ENCODE measurements at regions not wholly inside any gene's neighbourhood (a gene's known extent, or its start where the extent isn't known, plus 50 kb on each side); places are given as distances from the start of the nearest gene placed in this dataset.

DNA sequence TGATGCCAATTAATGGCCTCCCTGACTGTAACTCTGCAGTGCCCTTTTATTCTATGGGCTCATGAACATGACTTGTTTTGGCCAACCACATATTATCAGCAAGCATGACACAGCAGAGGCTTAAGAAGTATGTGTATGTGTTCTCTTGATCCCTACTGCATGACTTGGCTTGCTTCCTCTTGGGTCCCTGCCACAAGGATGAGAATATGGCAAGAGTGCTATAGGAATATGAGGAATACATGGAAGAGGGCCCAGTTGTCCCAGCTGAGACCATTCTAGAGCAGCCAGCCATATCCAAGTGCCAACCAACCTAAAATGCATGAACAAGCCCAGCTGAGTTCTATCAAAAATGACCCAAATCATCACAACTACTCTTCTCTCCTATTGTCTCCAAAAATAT, 576.7 kb upstream of the PCDH9 start:
- H3K36me3 ChIP-seq: no peaks in the 10 kb centered on the region
- H3K27me3 ChIP-seq (replicated peaks; ENCODE audit: insufficient read depth): no peaks in the 10 kb centered on the region
- DNase-seq (ENCODE audit: low spot score): no peak
- intact Hi-C loops (cut with DNase I): no loop called here
- H3K4me3 ChIP-seq: no peak overlapping the region
- H3K9me3 ChIP-seq: no peaks in the 10 kb centered on the region
- H3K27ac ChIP-seq: no peak overlapping the region
- no peaks in the 10 kb centered on the region for H3K4me1 ChIP-seq (replicated peaks)
- TF ChIP-seq POLR2AphosphoS5 (IDR thresholded peaks at IDR 0.05) (no peak), POLR2A (IDR thresholded peaks at IDR 0.05) (no peak)
- TF ChIP-seq, protein P1, sequence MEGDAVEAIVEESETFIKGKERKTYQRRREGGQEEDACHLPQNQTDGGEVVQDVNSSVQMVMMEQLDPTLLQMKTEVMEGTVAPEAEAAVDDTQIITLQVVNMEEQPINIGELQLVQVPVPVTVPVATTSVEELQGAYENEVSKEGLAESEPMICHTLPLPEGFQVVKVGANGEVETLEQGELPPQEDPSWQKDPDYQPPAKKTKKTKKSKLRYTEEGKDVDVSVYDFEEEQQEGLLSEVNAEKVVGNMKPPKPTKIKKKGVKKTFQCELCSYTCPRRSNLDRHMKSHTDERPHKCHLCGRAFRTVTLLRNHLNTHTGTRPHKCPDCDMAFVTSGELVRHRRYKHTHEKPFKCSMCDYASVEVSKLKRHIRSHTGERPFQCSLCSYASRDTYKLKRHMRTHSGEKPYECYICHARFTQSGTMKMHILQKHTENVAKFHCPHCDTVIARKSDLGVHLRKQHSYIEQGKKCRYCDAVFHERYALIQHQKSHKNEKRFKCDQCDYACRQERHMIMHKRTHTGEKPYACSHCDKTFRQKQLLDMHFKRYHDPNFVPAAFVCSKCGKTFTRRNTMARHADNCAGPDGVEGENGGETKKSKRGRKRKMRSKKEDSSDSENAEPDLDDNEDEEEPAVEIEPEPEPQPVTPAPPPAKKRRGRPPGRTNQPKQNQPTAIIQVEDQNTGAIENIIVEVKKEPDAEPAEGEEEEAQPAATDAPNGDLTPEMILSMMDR (IDR thresholded peaks at IDR 0.05): no peak

DNA sequence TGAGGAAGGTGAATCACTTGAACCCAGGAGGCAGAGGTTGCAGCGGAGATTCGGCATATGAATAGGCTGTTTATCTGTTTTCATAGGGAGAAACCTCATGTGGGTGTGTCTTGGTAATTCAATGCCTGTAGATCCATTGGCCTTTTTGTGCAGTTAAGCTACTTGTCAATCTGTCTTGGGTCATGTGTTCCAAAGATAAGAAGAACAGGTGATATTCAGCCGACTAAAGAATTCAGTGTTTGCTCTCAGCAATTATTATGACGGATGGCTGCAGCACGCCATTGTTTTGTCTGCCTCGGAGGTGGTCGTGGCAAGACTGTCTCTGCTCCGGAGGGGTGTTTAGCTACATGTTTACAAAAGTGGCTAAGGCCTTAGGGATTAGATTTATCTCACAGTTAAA, 573.0 kb upstream of the PCDH9 start:
- Histone ChIP-seq H3K4me3 (no peak overlapping the region), H3K27ac (no peak overlapping the region), H3K27me3 (replicated peaks; ENCODE audit: insufficient read depth) (no peaks in the 10 kb centered on the region), H3K36me3 (no peaks in the 10 kb centered on the region), H3K4me1 (replicated peaks) (no peaks in the 10 kb centered on the region), H3K9me3 (no peaks in the 10 kb centered on the region)
- no peak for DNase-seq (ENCODE audit: low spot score)
- intact Hi-C loops (cut with DNase I): no loop called here
- TF ChIP-seq POLR2A (IDR thresholded peaks at IDR 0.05): no peak
- 57% methylated on average over 8 of the region's 8 CpGs for WGBS

DNA sequence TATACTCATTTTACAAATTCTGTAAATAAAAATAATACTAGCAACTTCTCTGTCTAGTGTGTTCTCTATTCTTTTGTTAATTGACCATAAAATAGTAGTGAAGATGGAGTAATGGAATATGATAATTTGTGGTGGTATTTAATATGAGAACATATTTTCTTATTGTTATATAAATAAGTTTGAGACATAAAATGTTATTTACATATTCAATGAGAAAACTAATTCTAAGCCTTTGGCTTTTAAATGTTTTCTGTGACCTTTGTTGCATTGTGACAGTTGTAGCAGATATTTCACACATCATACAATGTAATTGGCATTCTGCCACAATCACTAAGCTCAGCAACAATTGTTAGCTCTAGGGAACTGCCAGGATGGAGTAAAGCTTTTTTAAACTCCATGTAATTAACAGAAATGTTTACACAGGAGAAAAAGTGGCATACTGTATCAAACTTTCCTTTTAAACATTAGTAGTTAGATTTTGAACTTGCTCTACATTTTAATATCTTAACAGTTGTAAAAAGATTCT, 562.1 kb upstream of the PCDH9 start:
- TF ChIP-seq, protein P1 (IDR thresholded peaks at IDR 0.05): no peak
- TF ChIP-seq POLR2AphosphoS5 (IDR thresholded peaks at IDR 0.05): no peak
- no peak for TF ChIP-seq POLR2A (IDR thresholded peaks at IDR 0.05)

GRCh38 chr13:67791047-67791446, 560.9 kb upstream of the PCDH9 start:
- H3K27me3 ChIP-seq (replicated peaks; ENCODE audit: insufficient read depth): no peaks in the 10 kb centered on the region
- 62% methylated on average over 4 of the region's 4 CpGs for WGBS
- intact Hi-C loops (cut with DNase I): no loop called here
- no peaks in the 10 kb centered on the region for H3K4me1 ChIP-seq (replicated peaks)
- H3K4me3 ChIP-seq: no peak overlapping the region
- no peak for DNase-seq (ENCODE audit: low spot score)
- no peaks in the 10 kb centered on the region for H3K36me3 ChIP-seq
- H3K27ac ChIP-seq: no peak overlapping the region
- no peak for TF ChIP-seq POLR2A (IDR thresholded peaks at IDR 0.05)
- TF ChIP-seq, protein P1 (IDR thresholded peaks at IDR 0.05): no peak
- no peak for TF ChIP-seq POLR2AphosphoS5 (IDR thresholded peaks at IDR 0.05)
- H3K9me3 ChIP-seq: no peaks in the 10 kb centered on the region

More for the DNA sequence above, 562.1 kb upstream of the PCDH9 start:
- Histone ChIP-seq H3K9me3 (no peaks in the 10 kb centered on the region), H3K4me3 (no peak overlapping the region), H3K27ac (no peak overlapping the region), H3K4me1 (replicated peaks) (no peaks in the 10 kb centered on the region), H3K27me3 (replicated peaks; ENCODE audit: insufficient read depth) (no peaks in the 10 kb centered on the region), H3K36me3 (no peaks in the 10 kb centered on the region)
- no peak for DNase-seq (ENCODE audit: low spot score)
- intact Hi-C loops (cut with DNase I): no loop called here

- TF ChIP-seq, protein P1 (IDR thresholded peaks at IDR 0.05): no peak
- TF ChIP-seq POLR2AphosphoS5 (IDR thresholded peaks at IDR 0.05) (no peak), POLR2A (IDR thresholded peaks at IDR 0.05) (no peak)
- H3K27ac ChIP-seq: no peak overlapping the region
These were observed 546.0 kb upstream of the PCDH9 start for GRCh38 chr13:67776151-67776550.

More at GRCh38 chr13:67776151-67776550, 546.0 kb upstream of the PCDH9 start:
- H3K4me1 ChIP-seq (replicated peaks): no peaks in the 10 kb centered on the region
- no peaks in the 10 kb centered on the region for H3K9me3 ChIP-seq
- no peak overlapping the region for H3K4me3 ChIP-seq
- no peaks in the 10 kb centered on the region for H3K27me3 ChIP-seq (replicated peaks; ENCODE audit: insufficient read depth)
- H3K36me3 ChIP-seq: no peaks in the 10 kb centered on the region
- 69% methylated on average over 3 of the region's 3 CpGs for WGBS
- intact Hi-C loops (cut with DNase I): no loop called here
- DNase-seq (ENCODE audit: low spot score): no peak
